ENCODE measurements at regions not wholly inside any gene's neighbourhood (a gene's known extent, or its start where the extent isn't known, plus 50 kb on each side); places are given as distances from the start of the nearest gene placed in this dataset.

DNA sequence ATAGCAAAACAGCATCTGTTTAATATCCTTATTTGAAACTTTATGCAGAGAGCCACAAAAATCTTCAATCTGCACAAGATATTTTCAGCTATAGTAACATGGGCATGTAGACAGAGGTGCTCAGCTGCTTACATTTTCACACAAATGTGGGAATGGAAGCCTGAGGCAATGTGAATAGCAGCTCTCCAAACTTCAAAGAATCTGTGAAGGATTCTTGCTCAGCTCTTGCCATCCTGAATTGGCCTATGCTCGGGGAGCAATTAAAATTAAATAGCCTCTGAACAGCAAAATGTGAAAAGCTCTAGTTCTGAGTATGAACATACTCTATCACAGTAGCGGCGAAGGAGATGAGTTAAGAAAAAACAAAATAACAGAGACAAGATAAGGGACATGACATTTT, 1523.8 kb downstream of the PCDH7 start:
- DNase-seq, result no peak

DNA sequence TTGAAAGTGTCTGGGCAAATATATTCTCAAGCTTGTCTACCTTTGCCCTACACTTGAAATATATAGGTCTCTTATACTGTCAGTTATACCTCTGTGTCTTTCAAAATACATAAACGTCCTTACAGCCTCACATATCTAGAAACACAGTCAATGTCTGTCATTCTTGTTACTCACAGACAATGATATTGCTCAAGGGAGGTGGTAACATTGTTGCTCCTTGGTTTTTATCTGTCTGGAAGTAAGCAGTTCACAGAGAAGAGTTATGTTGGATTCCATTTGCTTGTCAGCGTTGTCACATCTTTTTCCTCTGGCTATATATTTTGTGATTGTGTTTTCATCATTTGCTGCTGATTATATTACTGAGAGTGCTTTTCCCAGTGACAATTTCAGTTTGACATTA, 1528.9 kb downstream of the PCDH7 start:
- DNase-seq, result no peak

DNA sequence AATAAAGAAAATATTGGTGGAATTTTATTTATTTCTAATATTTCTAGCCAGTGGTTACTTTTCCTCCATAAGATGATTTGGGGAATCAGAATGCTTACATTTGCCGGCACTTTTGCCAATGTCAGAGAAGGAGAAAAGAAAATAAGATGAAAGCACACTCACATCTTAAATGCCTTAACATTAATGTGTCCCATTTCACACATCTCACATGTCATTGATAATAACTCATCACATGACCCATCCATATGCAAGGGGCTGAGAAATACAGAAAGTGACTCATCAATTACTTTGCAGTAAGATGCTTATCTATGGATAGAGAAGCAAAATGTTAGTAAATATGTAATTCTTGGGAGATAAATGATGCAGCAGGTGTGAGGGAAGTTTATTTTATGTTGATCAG, 1531.0 kb downstream of the PCDH7 start:
- no peak for DNase-seq

DNA sequence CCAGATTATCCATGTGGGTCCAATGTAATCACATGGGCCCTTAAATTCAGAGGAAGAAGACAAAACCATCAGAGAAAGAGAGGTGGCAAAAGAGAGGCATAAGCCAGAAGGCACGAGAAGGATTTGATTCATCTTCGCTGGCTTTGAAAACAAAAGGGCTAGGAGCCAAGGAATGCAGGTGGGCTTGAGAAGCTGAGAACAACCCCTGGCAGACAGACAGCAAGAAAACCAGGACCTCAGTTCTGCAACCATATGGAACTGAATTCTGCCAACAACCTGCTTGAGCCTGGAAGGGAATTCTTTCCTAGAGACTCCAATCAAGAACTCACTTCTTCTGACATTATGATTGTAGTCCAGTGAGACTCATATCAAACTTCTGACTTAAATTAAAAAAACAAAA, 1531.8 kb downstream of the PCDH7 start:
- no peak for DNase-seq

DNA sequence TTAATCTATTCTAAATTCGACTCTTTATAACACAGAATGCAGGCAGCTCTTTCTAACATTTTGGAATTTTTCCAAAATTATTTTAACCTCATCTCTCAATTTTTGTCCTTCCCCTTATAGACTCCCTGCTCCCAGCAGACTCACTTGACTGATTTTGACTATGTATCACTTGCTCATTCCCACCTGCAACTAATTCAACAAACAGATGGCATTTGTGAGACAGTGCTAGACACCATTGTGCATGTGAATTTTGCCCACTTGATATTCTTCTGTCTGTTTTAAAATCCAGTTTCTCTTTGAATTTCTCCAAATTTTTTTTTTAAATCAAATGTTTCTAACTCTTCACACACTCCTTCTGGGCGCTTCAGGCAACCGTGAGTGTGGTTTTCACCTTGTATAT, 1534.0 kb downstream of the PCDH7 start:
- no peak for DNase-seq

DNA sequence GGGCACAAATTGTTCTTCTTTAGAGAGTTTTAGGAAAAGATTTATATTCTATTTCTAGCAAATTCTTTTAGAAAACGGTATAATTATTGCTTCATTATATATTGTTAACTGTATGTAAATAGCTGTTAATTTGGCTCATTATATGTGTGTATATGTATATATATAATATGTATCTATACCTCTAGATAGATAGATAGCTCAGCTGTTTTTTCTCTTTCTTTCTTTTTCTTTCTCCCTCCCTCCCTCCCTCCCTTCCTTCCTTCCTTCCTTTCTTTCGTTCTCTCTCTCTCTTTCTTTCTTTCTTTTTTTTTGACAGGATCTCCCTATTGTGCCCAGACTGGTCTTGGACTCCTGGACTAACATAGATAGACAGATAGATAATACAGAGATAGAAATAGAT, 1538.8 kb downstream of the PCDH7 start:
- no peak for DNase-seq

DNA sequence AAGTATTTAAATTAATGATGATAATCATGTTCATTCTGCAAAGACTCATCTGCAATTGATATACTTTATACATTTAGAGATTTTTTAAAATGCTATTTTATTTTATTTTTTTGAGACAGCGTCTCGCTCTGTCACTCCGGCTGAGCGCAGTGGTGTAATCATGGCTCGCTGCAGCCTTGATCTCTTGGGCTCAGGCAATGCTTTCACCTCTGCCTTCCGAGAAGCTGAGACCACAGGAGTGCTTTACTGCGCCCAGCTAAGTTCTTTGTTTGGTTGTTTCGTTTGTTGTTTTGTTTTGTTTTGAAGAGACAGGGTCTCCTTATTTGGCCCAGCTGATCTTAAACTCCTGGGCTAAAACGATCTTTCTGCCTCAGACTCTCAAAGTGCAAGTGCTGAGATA, 1541.0 kb downstream of the PCDH7 start:
- no peak for DNase-seq

DNA sequence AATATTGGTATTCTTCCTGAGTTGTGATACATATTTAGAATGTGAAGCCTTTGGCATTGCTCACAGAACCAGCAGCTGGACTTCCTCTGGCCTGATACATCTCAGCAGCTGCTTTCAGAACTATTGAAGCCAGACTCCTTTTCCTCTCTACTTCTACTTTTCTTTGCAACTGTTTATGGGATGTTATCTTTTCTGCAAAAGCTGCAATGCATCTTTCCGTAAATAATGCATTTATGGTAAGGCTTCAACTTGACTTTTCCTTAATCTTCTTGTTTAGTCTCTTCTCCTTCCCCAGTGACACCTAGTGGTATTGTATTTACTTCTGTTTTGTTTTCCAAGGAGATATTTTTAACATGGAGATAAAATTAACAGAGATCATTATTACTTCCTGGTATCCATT, 1548.7 kb downstream of the PCDH7 start:
- peak; percentile 3 for DNase-seq

DNA sequence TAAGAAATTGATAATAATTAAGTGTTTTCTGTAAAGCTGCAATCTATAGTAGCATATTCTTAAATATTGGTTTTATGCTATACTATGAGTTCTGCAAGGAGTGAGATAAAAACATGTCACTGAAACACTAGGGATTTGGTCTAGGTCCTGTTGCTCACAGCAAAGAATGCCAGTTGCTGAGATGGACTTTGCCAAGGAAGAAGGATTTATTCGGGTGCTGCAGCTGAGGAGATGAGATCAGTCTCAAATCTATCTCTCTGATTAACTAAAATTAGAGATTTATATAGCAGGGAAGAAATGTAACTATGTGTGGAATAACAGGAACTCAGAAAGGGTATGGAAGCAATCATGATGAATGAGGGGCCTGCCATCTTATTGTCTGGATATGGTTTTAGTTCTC, 1569.9 kb downstream of the PCDH7 start:
- no peak for DNase-seq

DNA sequence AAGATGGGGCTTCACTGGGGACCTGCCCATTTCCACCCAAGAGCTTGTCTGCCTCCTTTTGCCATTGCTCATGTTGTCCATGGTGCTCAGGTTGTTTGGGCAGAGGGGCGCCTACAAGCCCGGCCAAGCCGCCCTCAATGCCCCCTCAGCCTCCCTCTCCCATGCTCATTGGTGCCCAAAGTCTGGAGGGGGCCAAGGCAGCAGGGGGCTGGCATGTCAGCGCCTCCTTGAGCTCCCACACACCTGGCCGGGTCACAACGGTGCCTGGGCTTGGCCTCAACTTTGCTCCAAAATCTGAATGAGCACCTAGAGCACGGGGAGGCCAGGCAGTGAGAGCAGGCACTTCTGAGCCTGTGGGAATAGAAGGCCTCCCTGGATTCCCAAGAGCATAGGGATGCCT, 1598.8 kb downstream of the PCDH7 start:
- no peak for DNase-seq

DNA sequence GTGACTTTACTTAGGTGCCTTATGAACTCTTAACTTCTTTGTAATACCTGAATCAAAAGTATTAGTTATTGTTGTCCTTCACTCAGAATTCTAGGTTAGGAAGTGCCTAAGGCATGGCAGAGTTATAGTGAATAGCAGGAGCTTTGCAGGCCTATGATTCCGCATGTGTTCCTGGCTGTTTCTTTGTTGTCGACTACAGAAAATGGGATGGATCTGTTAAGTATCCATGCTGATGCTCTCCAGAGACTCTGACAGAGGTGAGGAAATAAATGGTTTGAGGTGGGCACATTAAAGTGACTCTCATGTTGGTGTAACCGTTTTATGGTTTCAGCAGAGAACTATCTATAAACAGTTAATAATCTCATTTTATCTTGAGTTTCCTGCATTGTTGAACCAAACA, 1601.3 kb downstream of the PCDH7 start:
- no peak for DNase-seq

DNA sequence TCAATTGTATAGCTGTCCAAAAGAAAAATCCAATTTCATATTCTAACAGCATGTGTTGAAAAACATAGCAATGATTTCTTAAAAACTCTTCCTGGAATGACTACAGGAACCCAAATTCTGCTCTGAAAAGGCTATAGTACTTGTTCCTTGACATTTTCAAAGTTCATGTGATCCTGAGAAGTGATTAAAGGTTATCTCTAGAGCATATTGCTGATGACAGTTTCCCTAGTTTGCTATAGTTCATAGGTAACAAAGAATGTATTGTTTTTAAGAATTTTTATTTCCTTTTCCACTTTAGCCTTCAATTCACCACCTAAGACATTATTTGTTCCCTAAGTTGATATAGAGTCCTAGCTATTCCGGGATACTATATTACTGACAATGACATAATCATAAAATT, 1614.6 kb downstream of the PCDH7 start:
- no peak for DNase-seq

DNA sequence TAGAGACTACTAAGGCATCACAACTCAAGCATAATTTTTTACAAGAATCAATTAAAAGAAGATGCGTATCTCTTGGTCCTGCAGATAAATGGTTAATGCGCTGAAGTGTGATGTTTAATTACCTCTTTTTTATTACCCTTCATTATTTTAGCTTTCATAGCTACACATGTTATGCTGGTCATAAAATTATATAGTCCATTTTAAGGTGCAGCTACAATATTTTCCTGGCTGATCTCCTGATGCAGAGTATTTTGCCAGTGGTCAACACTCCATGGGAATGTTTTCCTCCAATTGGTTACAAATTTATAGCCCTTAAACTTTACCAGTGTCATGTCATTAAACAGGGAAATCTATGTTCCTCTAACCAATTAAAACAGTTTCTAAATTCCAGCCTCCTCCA, 1617.2 kb downstream of the PCDH7 start:
- no peak for DNase-seq

DNA sequence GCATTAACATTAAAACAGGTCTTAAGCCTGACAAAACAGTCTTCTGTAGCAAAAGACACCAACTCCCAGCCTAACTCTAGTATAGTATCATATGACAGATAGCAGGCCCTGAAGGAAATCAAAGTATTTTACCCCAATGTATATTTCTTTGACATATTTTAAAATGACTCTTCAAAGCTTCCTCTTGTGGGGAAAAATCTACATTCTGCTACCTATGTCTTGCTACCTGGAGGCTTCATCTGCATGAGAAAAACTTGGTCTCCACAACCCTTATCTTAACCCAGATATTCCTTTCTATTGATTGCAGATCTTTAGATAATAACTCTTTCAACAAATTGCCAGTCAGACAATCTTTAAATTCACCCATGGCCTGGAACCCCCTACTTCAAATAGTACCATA, 1620.4 kb downstream of the PCDH7 start:
- no peak for DNase-seq

DNA sequence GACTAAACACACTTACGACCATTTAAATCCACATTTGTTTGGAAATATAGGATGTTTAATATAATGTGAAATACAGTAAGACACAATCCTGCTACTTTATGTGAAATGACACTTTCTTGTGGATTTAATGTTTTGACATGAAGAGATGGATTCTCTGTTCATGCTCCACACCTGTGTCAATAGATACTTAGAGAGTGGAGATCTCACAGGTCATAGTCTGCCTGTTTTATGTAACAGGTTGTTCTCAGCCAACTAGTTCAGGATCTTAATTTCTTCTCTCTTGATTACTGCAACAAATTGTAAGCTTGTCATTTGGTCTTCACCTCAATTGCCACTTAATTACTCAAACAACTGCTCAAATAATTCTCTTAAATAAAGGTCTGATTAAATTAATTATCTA, 1621.2 kb downstream of the PCDH7 start:
- no peak for DNase-seq

DNA sequence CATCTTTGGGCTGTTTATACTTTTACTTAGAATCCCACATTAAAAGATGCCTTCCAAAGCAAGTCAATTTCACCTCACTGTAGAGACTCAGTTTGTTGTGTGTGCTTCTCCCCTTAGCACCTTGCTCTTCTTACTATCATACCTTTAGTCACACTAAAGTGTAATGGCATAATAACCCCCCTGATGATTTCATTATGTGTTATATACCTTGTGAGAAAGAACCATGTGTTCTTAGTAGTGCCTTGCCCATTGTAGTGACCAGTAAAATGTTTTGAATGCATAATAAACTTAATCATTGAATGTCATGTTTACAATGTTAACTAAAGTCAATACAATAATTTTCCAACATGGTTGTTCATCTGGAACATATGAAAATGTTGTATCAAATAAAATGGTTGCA, 1621.9 kb downstream of the PCDH7 start:
- no peak for DNase-seq

DNA sequence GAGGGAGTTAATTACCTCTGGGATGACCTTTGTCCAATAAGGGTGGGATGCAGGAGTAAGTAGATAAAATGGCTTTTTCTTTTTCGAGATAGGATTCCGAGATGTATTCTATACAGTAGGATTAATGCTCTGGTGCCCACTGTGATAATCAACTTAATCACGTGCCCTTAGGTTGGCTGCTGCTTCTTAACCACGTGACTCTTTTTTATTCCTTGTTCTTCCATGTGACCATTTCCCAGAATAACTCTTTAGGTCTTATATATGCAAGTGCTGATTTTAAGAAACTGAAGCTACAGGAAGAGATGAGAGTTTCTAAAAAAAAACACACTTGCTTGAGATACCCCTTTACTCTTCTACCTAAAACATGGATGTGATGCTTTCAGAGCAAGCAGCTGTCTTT, 1628.9 kb downstream of the PCDH7 start:
- no peak for DNase-seq

DNA sequence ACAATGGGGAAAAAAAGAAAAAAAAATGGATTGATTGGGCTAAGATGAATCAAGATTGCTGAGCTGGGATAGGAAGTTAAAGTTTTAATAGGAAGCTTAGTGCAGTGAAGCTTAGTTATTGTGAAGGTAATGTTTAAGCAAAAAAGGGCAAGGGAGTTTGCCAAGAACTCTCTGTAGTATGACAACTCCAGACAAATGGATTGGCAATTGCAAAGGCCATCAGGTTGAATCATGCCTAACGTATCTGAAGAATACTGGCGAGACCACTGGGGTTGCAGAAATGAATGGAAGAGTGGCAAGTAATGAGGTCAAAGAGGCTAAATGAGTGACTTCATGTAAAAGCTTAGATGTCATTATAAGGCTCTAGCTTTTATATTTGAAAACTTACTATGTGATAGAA, 1654.0 kb downstream of the PCDH7 start:
- no peak for DNase-seq

DNA sequence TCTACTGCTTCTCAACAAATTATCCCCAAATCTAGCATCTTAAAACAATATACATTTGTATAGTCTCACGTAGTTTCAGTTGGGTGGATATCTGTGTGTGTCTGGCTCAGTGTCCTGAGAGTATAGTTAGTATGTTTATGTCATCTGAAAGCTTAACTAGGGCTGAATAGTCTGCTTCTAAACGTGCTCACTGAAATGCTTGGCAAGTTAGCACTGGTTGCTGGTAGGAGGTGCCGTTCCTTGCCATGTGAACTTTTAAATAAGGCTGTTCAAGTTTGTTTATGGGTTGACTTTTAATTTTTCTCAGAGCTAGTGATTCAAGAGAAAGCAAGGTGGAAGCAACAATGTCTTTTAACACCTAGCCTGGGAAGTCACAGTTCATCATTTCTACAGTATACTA, 1673.6 kb downstream of the PCDH7 start:
- DNase-seq, result no peak

DNA sequence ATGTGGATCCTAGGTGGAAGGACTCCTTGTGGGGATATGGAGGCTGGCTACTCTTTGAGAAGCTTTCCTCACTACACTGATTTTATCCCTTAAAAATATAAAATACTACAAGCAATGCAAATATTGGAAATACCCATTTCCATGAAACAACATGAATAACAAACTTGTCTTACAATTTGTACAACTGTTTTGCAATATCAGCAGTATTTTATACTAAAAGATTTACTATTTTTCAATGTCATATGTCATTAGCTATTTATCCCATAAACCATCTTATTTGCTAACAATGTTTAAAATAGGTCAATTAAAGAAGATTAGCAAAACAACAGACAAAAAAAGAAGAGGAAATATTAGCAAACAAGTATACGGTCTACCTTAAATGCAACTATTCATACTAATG, 1674.1 kb downstream of the PCDH7 start:
- DNase-seq, result no peak

DNA sequence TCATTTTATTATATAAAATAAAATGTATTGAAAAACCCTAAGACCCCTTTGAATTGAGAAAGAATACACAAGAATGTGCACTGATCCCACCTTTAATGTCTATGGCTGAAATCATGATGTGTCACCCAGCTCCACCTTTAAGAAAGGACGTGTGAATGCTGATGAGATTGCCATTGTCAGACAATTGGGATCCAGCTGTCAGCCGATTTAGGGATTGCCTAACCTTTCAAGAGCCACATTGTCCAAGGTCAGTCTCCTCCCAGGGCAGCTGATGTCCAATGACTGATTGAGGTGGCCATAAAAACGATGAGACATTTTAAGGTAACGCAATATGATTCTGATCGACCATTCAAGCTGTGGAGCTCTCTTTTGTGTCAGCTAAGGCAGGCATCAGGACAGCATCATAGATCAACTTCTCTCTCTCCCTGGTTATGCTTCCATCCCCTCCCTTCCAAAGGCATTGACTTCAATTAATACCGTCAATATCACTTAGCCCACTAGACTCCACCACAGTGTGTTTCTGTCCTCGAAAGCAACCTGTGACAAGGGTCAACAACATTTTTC, 1676.4 kb downstream of the PCDH7 start:
- no peak for DNase-seq

DNA sequence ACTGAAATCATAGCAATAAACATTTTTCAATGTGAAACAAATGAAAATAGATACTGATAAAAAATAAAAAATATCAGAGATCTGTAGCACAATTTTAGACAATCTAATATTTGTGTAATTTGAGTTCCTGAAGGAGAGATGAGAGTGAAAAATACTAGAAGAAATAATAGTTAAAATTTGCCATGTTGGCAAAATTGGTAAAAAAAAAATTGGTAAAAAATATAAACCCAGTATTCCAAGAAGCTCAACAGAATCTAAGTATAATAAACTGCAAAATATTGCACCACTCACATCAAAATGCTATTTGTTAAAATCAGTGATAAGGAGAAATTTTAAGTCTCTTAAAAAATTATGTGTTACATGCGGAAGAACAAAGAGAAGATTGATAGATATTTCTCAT, 1680.7 kb downstream of the PCDH7 start:
- DNase-seq, result no peak

DNA sequence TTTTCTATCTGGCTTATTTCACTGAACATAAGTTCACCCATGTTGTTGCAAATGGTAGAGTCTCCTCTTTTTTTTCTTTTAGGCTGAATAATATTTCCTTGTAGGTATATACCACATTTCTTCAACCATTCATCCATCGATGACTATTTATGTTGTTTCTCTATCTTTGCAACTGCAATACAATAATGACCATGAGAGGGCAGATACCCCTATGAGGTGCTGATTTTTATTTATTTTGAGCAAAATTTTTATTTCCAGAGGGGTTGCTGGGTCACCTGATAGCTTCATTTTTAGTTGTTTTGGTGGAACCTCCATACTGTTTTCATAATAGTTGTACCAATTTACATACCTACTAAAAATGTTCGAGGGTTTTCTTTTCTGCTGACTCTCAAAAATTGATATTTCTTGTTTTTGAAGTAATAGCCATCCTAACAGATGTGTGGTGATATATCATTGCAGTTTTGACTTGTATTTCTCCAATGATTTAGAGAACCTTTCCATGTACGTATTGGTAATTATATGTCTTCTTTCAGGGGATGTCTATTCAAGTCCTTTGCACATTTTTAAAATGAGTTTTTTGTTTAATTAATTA, 1697.0 kb downstream of the PCDH7 start:
- DNase-seq, result no peak

DNA sequence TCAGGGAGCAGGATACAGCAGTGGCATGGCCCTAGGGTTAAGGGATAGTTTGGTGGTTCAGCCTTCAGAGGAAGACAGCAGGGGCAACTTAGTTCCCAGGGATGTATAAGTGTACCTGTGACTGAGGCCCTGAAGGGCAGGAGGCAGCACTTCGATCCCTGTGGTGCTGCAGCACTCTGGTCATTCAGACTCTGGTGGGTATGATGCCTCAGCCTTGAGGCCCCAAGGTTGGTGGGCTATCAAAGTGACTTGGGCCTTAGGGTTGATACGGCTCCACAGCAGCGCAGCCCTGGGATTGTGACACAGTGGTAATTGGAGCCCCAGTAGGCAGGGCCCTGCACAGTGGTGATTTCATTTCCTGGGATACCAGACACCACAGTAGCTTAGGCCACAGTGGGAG, 1703.1 kb downstream of the PCDH7 start:
- no peak for DNase-seq

DNA sequence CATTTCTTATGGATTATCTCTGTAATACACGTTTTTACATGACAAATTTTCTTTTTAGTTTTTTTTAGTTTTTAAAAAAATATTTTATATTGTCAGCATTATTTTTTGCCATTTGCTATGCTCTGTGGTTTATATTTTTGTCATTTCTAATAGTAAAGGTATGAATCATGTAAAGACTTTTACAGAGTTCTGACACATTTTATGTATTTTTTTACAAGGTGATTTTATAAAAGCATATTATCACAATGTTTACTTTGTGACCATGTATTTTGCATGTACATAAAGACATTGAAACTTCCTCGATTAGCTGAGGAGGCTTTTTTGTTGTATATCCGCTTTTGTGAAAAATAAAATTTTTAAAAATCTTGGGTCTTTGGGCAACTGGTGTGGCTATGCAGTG, 1705.1 kb downstream of the PCDH7 start:
- no peak for DNase-seq

All from muscle of arm (tissue), 1 donor.